ENCODE measurements at regions not wholly inside any gene's neighbourhood (a gene's known extent, or its start where the extent isn't known, plus 50 kb on each side); places are given as distances from the start of the nearest gene placed in this dataset.
"Not testable (repeated sequence)": the region's sequence is repeated elsewhere in the genome, so short reads cannot be mapped to it uniquely, and the experiment has no call there.

- DNase-seq = no peak
Observed at GRCh38 chr5:12214267-12215015, 310.2 kb upstream of the CTNND2 start.

- DNase-seq = no peak
Observed at GRCh38 chr5:12208366-12209100, 304.3 kb upstream of the CTNND2 start.

GRCh38 chr5:12204761-12205160, 300.5 kb upstream of the CTNND2 start:
- DNase-seq = no peak

GRCh38 chr5:12193536-12193935, 289.3 kb upstream of the CTNND2 start:
- DNase-seq = no peak

GRCh38 chr5:12183003-12183402, 278.8 kb upstream of the CTNND2 start:
- no peak for DNase-seq

GRCh38 chr5:12177851-12178250, 273.6 kb upstream of the CTNND2 start:
- no peak for DNase-seq

- no peak for DNase-seq
Observed at GRCh38 chr5:12177225-12177624, 273.0 kb upstream of the CTNND2 start.

GRCh38 chr5:12175914-12176585, 271.8 kb upstream of the CTNND2 start:
- DNase-seq = no peak

- no peak for DNase-seq
Observed at GRCh38 chr5:12174734-12175133, 270.5 kb upstream of the CTNND2 start.

GRCh38 chr5:12169536-12169935, 265.3 kb upstream of the CTNND2 start:
- DNase-seq = no peak

GRCh38 chr5:12162863-12163262, 258.6 kb upstream of the CTNND2 start:
- no peak for DNase-seq

GRCh38 chr5:12147513-12147912, 243.3 kb upstream of the CTNND2 start:
- no peak for DNase-seq

- no peak for DNase-seq
Observed at GRCh38 chr5:12141496-12141895, 237.2 kb upstream of the CTNND2 start.

- no peak for DNase-seq
Observed at GRCh38 chr5:12133520-12133919, 229.3 kb upstream of the CTNND2 start.

GRCh38 chr5:12131020-12131419, 226.8 kb upstream of the CTNND2 start:
- DNase-seq = not testable (repeated sequence)

GRCh38 chr5:12125895-12126294, 221.6 kb upstream of the CTNND2 start:
- no peak for DNase-seq

GRCh38 chr5:12119657-12120056, 215.4 kb upstream of the CTNND2 start:
- no peak for DNase-seq

GRCh38 chr5:12114075-12114474, 209.8 kb upstream of the CTNND2 start:
- DNase-seq = no peak

- DNase-seq = no peak
Observed at GRCh38 chr5:12113062-12113461, 208.8 kb upstream of the CTNND2 start.

GRCh38 chr5:12111261-12111660, 207.0 kb upstream of the CTNND2 start:
- DNase-seq = no peak

- no peak for DNase-seq
Observed at GRCh38 chr5:12110629-12111028, 206.4 kb upstream of the CTNND2 start.

GRCh38 chr5:12109075-12109688, 204.9 kb upstream of the CTNND2 start:
- no peak for DNase-seq

GRCh38 chr5:12102151-12102550, 197.9 kb upstream of the CTNND2 start:
- no peak for DNase-seq

Measured in suppressor macrophage (primary cell).